Posterior cingulate gyrus (tissue), 11 donors: ENCODE measurements at regions not wholly inside any gene's neighbourhood (a gene's known extent, or its start where the extent isn't known, plus 50 kb on each side); places are given as distances from the start of the nearest gene placed in this dataset.
"Not testable (repeated sequence)": the region's sequence is repeated elsewhere in the genome, so short reads cannot be mapped to it uniquely, and the experiment has no call there.

Experiments used
- DNase-seq, 10 donors: peaks; one replicate each; pipeline versions ENCODE4 v3.0.0 to v3.0.0-alpha.2; 2020 to 2021; ENCODE audit warnings: mixed read lengths in 3 of 10
- intact Hi-C: fragments of 100-400 bp; cut with DNase I; formaldehyde crosslinking; loops from one replicate; pipeline ENCODE4 v1.15.1; 2023

DNA sequence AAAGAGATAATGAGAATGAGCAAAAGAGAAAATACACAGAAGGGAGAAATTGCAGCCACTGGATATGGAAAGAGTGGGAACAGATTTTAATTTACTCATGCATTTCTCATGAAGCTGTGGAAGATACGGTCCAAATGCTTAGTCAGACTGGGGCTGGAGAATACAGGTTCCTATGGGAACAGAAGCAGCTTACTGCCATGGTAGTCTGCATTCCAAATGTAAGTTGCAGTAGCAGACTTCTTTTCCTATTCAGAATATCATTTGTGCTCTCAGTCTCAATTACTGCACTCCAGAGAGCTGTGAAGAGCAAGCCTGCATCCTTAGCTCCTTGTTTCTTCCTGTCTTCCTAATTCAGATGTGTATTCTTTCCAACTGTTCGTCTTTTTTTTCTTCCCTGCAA is 190.8 kb upstream of the TMEM196 start:
- intact Hi-C loops, result no loop called here
- DNase-seq, result no peak

DNA sequence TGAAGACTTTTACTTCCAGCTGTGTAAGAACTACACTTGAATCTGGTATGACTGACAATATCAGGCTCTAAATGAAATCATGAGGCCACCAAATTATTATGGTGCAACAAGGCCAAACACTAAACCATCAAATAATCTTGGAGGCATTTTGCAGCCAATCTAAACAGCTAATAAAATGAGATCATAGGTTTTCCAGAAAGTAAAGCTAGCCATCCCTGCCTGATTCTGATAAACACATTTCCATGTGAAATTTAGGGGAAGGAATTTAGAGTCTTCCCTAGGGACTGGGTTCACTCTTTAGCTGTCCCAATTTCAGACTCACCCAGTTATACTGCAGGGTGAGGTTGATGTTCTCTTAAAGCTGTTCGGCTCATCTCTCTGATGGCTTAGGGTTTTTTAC is 190.3 kb upstream of the TMEM196 start:
- no peak for DNase-seq
- intact Hi-C loops, result no loop called here

DNA sequence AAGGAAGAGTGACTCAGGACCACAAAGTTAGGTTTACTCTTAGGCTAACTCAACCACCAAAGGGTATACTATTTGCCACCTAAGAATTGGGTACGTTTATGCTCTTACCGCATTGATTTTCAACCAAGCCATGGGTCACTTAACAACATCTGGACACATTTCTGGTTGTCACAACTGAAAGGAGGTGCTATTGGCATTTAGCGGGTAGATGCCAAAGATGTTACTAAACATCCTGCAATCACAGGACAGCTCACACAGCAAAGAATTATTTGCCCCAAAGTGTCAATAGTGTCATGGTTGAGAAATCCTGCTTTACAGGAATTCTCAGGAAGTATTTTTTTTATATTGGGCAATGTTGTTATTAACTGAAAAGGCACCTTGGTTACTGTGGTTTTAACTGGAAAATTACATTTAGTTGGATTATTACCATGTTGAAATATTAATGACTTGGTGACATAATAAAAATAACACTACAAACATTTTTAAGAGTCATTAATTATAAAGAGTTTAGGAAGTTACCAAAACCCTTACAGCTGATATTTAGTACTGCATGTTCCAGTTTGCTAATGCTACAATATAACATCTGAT is 185.0 kb upstream of the TMEM196 start:
- no peak for DNase-seq
- intact Hi-C loops, result no loop called here

DNA sequence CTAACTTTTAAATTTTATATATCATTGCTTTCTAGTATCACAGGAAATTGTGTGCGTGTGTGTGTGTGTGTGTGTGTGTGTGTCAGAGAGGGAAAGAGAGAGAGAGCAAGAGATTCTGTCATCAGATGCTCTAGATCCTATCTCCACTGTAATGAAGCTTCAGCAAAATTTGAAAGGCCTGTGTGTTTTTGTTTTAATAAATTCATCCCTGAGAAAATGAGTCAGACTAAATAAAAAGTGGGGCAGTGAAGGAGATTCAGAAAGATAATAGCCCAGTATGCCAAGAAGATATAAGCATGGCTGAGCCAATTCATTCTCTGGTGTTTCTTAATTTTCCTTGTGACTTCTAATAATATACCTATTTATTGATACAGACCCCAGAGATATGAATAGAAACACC is 184.2 kb upstream of the TMEM196 start:
- DNase-seq, result no peak
- intact Hi-C loops, result no loop called here

DNA sequence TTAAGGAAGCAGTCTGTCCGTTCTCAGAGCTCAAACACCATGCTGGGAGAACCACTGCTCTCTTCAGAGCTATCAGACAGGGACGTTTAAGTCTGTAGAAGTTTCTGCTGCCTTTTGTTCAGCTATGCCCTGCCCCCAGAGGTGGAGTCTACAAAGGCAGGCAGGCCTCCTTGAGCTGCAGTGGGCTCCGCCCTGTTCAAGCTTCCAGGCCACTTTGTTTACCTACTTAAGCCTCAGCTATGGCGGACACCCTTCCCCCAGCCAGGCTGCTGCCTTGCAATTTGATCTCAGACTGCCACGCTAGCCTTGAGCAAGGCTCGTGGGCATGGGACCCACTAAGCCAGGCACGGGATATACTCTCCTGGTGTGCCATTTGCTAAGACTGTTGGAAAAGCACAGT is 180.7 kb upstream of the TMEM196 start:
- peak in 1 of 10 donors; percentile 62 for DNase-seq
- intact Hi-C loops, result not testable (repeated sequence)

DNA sequence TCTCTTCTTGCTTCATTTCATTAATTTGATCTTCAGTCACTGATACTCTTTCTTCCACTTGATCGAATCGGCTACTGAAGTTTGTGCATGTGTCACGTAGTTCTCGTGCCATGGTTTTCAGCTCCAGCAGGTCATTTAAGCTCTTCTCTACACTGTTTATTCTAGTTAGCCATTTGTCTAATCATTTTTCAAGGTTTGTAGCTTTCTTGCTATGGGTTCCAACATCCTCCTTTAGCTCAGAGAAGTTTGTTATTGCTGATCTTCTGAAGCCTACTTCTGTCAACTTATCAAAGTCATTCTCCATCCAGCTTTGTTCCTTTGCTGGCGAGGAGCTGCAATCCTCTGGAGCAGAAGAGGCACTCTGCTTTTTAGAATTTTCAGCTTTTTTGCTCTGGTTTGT is 180.0 kb upstream of the TMEM196 start:
- DNase-seq, intact Hi-C loops: not testable (repeated sequence)

DNA sequence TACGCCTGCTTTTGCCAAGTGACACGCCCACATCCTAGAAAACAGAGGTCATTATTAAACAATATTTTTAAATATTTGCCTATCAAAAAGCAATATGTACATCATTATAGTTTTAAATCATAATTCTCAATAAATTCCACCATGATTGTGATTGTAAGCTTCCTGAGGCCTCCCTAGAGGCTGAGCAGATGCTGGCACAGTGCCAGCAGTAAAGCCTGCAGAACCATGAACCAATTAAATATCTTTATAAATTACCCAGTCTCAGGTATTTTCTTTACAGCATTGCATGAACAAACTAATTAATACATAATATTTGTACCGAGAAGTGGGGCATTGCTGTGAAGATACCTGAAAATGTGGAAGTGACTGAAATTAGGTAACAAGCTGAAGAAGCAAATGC is 174.7 kb upstream of the TMEM196 start:
- no peak for DNase-seq
- intact Hi-C loops, result no loop called here

DNA sequence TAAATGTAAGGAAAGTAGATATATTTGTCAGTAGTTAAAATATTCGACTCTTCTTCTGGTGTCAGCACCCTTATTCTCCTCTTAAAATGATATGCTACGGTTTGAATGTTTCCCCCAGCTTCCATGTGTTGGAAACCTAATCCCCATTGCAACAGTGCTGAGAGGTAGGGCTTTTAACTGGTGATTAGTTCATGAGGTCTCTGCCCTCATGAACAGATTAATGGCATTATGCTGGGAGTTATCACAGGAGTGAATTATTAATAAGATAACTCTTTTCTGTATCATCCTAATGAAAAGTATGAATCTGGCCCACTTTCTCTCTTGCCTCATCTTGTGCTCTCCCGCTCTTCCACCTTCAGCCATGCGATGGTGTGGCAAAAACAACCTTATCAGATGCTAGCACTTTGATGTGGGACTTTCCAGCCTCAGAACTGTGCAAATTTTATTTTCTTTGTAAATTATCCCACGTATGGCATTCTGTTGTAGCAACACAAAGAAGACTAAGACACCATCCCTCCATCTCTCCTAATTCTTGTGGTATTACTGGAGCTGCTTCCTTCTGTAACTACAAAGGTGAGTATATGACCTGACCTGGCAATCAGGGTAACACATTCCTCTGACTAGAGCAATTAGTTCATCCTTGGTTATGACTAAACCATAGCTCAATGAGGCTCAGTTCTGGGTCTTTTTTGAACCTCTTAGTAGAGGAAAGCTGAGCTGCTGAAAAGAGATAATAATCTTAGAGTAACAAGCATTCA is 171.1 kb upstream of the TMEM196 start:
- intact Hi-C loops, result no loop called here

DNA sequence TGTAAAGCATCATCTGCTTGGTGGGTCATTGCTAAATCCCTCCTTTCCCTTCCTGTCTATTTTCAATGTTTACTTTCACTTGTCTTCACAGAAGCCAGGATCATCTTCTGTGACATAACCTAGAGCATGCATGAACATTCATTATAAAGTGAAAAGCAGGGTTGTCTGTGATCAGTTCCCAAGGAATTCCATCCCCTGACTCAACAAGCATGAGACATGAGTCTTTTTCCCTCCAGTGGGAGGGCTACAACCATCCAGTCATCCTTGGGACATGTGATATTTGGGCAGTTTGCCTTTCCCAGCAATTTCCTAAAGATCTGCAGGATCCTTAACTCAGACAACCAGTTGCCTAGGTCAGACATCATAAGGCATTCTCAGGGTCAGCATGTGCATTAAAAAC is 166.3 kb upstream of the TMEM196 start:
- DNase-seq, result no peak
- intact Hi-C loops, result no loop called here

More for the DNA sequence above, 171.1 kb upstream of the TMEM196 start:
- no peak for DNase-seq

DNA sequence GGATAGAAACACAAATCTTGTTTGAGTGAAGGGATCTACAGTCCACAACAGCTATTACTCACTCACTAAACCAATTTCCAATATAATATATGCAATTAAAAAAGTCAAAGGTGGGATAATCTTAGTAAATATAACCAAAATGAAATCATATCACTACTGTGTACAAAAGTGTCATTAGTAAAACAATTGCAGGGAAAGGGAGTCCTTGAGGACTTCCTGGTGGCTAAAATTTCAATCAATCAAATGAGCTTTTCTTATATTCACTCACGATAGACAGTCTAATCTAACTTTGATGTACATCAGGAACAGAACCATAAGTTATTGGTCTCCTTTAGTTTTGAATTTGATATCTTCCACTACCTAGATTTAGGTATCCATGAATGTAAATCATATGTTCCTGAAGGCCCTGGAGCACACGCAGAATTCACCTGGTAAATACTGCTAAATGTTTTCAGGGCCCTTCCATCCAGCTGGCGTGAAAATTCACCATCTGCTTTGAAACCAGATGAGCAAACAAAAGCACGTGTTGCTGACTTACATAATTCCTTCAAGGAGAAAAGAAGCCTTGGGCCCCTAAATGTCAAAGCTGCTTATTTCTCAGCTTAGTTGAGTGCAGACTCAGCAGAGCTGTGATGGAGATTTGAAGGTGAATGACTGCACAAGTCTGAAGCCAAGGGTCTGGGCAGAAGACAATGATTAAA is 159.3 kb upstream of the TMEM196 start:
- intact Hi-C loops, result no loop called here
- DNase-seq, result no peak

DNA sequence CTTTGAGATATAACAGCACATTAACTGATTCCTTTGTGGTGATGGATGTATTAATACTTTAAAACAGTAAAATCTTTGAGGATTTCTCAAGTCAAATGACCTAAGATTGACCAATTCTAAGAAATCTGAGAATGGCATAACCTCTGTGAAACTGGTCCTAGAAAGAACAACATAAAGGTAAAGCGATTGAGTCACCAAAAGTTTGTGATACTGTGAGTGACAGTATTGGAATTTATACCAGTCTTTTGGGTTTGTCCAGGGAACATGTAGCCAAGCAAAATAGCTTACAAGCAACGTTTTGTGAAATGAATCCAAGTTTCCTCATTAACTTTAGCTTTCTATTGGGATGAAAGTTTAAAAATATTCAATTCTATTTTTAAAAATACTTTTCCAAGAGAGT is 157.4 kb upstream of the TMEM196 start:
- intact Hi-C loops, result no loop called here
- no peak for DNase-seq

DNA sequence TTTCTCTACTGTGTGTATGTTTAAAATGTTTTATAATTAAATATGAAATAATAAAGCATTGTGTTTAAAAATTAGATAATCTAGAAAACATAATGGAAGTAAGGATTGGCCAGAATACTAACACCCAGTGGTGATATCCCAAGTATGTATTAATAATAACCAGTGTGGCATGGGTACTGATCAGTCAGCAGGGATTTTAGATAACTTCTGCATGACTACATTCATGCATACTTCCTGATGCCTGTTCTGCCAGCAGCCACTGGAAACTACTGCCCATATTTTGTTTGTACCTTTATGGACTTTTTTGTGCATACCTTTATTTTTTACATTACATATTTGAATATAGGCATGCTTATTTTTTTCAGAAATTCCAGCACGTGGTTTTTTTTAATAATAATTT is 156.6 kb upstream of the TMEM196 start:
- intact Hi-C loops, result no loop called here

DNA sequence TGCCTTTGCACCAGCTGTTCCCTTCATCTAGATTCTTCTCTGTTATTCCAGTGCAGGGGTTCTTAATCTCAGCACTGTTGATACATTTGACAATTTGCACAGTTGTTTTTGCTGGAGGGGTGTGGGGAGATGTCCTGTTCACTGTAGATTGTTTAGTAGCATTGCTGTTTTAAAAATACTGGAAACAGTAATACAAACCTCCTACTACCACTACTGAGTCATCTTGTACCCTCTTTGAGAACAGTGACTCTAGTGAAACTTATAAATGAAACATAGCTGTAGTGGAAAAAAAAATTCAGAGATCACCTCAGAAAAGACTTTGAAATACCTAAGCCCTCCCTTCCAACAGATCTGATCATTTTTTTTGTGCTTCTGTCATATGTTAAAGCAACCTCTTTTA is 154.8 kb upstream of the TMEM196 start:
- DNase-seq, result no peak
- intact Hi-C loops, result no loop called here

More for the DNA sequence above, 156.6 kb upstream of the TMEM196 start:
- DNase-seq, result no peak

DNA sequence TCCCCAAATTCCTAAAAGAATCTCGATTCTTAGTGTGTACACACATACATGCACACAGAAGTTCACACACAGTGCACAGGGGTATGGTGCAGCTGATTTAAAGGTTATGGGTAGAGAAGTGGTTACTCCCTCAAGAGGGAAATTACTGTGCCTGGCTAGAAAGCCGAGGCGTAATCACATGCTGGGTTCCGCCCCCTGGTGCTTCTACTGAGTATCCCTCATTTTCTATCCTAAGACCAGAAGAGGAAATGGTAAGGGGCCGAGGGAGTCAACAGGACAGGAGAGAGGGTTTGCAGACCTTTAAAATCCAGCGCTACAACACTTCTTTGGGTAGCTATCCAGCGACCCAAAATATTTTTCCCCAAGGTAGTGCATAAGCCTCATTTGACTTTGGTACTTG is 147.3 kb upstream of the TMEM196 start:
- DNase-seq, result no peak
- intact Hi-C loops, result no loop called here

DNA sequence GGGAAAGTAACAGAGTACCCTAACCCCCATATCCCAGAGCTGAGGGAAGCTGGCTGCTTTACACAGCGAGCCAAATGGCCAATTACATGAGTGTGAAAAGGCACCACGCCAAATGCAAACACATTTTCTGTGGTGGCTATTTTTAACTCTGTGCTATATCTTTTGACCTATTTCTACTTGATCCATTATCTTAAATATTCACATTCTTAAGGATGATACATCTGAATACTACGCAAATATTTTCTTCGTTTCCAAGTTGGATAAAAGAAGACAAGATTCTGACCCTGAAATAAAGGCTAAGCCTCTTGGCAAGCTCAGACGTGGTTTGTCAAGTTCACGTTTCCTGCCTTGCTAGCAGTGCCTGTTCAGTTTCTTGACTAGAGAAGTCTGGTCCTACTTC is 146.7 kb upstream of the TMEM196 start:
- no peak for DNase-seq
- intact Hi-C loops, result no loop called here

DNA sequence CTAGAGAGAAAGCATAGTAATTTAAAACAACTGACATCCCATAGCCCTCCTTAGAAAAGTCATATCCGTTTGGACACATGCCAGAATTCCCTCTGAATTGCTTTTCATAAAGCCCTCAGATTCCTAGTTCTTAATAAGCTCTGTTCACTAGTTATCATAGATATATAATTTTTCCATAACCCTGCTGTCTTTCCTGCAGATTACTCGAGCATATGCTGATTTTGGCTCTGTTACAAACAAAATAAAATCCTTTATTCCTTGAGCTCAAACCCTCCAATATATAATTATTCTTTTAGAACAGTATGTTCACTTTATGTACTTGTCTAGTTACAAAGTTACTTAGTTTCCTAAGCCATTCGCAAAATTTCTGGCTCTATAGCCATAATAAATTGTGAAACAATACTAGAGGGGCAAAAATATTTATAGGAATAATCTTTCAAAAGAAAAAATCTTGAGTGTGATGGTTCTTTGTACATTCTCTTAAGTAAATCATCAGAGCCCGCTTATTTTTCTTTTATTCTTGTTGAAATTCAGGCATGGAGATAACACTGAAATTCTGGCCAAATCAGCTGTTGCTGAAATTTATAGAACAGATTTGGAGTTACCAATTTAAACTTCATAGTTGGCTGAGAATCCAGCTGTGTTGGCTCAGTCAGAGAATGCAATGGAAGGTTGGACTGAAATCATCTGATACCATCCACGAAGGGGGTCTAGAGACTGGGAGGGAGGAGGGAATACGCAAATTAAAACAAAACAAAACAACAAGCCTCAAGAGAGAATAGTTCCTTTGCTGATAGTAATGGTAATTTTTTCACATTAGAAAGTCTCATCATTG is 146.1 kb upstream of the TMEM196 start:
- DNase-seq, result no peak

DNA sequence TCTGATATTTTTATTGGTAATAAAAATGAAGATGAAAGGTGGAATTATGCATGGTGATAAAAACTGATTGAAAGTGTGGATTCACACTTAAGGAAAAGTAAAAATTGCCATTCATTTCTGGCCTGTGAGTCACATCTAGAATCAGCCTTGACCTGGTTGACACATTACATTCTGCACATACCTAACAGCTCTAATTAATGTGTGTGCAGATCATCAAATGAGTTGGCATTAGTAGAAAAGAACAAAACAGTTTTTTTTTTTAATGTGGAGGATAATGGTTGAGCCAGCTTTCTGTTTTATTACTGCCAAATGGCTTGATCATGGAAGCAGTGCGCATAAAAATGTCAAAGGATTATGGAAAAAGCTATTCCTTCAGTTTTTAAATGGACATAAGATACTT is 142.6 kb upstream of the TMEM196 start:
- intact Hi-C loops, result no loop called here
- DNase-seq, result no peak

More for the DNA sequence above, 146.1 kb upstream of the TMEM196 start:
- intact Hi-C loops, result no loop called here

DNA sequence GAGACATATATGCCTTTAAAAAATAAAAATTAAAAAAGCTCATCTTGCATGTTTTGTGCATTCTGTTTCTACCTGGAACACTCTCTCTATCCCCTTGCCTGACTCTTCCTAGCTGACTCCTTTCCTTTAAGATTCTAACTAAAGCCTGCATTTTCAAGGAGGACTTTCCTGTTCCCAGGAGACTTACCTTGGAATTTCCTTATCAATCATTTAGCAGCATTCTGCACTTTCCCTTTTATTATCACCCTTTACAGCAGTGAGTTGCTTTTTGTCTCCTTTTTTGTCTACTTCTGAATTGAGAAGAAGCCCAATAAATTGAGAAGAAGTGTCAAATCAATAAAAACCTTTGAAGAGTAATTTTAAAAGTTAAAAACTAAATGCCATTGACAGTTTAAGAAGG is 142.2 kb upstream of the TMEM196 start:
- intact Hi-C loops, result no loop called here
- no peak for DNase-seq

DNA sequence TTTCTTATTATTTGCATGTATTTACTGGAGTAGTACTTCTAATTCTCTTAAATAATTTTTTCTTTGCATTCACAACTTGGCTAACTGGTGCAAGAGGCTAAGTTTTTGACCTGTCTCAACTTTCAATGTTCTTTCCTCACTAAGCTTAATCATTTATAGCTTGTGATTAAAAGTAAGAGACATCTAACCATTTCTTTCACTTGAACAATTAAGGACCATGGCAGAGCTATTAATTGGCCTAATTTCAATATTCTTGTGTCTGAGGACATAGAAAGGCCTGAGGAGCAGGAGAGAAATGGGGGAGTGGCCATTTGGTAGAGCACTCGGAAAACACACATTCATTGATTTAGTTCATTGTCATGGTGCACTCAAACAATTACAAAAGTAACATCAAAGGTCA is 141.4 kb upstream of the TMEM196 start:
- intact Hi-C loops, result no loop called here
- DNase-seq, result no peak

DNA sequence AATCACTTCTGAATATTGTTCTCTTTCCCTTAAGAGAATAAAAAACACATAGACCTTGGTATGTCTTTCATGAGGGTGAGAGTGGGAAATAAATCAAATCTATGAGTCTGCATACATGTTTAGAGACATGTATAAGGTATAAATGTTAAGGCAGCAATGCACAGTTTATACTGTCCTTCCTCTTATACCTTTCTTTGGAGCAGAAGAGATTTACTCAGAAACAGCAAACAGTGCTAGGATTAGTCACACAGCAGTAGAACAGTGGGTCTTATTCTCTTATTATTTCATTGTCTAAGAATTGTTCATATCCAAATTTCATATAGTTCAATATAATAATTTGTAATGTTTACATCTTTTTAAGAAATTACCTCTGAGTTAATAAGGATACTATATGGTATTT is 126.7 kb upstream of the TMEM196 start:
- DNase-seq, result no peak
- intact Hi-C loops, result no loop called here

DNA sequence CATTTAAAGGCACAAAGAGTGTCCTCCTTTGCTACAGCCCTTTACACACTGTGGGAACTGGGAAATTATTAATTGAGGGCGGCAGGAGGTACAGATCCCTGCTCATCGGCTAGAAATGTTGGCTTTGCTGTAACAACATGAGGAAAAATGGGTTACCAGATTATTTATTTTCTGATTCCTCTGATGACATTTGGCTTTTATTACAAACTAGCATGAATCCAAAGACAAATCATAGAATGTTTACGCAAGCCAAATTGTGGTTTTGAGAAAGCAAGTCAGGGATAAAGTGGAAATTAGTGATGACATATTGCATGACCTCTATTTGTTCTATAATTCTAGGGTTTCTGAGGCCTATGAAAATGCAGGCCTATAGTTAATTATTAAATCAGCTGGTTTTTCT is 126.1 kb upstream of the TMEM196 start:
- intact Hi-C loops, result no loop called here
- no peak for DNase-seq
